ENCODE measurements at regions not wholly inside any gene's neighbourhood (a gene's known extent, or its start where the extent isn't known, plus 50 kb on each side); places are given as distances from the start of the nearest gene placed in this dataset.

DNA sequence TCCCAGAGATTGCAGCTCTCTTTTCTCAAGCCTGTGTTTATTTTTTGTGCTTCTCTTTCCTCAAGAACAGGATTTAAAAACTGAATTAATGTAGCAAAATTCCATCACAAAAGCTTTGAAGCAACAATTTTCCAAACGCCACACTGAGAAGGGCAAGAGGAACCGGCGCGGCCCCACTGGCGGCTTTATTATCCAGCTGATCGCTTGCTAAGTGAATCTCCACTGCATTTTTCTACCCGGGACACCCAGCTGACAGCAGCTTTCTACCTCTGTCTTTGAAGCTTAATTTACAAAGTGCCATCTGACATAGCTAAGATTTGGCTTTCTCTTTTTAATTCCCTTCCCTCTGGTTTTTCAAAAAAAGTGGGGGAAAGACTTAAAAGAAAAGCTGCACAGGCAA, 369.3 kb upstream of the C1orf174 start:
- DNase-seq (ENCODE audit: low read depth): no peak
- TF ChIP-seq CTCF (conservative IDR thresholded peaks at IDR 0.05; ENCODE audit: low read depth, low read length): no peak

DNA sequence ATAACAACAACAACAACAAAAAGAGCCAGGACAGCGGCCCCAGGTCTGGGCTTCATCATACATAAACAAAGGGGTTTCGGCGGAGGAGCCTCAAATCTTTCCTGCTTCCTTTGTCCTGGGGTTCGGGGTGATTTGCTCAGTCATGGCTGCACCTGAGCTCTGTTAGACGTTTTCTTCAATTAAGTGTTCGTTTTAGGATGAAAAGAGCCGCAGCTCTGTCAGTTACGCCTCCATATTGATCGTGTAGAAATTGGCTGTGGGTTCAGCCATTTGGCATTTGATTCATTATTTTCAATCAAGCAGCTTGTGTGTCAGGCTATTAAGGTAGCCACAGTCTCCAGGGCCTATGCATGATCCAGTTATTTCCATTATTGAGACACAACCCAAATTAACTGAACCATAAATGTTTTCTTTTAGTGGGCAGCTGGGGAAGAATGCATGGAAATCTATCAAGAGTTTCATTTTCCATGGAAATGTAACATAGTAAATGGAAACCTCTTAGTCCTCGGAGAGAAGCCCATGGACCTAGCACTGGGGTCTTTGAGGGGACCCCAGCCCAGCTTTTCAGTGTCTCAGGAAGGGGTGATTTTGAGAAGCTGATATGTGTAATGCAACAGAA, 370.0 kb upstream of the C1orf174 start:
- no peak for DNase-seq (ENCODE audit: low read depth)
- no peak overlapping the region for H3K4me3 ChIP-seq (ENCODE audit: low read depth, low read length)
- no peak for TF ChIP-seq CTCF (conservative IDR thresholded peaks at IDR 0.05; ENCODE audit: low read depth, low read length)

More for the DNA sequence above, 369.3 kb upstream of the C1orf174 start:
- no peak overlapping the region for H3K4me3 ChIP-seq (ENCODE audit: low read depth, low read length)

GRCh38 chr1:4270651-4271337, 370.7 kb upstream of the C1orf174 start:
- TF ChIP-seq CTCF (conservative IDR thresholded peaks at IDR 0.05; ENCODE audit: low read depth, low read length): no peak
- DNase-seq (ENCODE audit: low read depth): no peak
- no peak overlapping the region for H3K4me3 ChIP-seq (ENCODE audit: low read depth, low read length)

DNA sequence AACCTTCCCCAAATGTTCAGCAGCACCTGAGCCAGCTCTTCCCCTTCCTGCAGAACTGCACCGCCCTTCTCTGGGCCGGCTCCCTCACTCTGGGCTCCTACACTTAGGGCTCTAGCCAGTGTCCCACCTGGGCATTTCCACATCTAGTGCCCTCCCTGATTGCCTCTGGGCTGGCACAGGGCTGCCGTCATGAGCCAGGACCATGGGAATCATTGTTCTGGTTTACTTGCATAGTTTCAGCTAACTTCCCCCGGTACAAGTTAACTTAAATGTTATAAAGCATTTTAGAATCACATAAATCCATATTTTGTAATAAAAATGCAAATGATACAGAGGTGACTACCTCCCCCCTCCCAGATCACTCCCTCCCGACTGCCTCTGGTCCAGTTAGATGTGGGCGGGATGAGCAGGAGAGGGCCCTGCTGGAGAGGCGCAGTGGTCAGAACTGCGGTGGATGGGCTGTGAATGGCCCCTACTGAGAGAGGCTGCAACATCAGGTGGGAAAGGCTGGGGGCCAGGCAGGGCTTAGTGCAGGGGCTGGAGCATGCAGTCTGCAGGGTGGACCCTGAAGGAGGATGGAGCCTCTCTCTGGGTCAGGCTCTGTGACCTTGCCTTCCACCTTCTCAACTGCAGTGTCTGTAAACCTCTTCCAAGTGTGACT, 371.4 kb upstream of the C1orf174 start:
- TF ChIP-seq CTCF (conservative IDR thresholded peaks at IDR 0.05; ENCODE audit: low read depth, low read length): no peak
- no peak overlapping the region for H3K4me3 ChIP-seq (ENCODE audit: low read depth, low read length)
- DNase-seq (ENCODE audit: low read depth): no peak

GRCh38 chr1:4272568-4272967, 372.5 kb upstream of the C1orf174 start:
- TF ChIP-seq CTCF (conservative IDR thresholded peaks at IDR 0.05; ENCODE audit: low read depth, low read length): no peak
- no peak overlapping the region for H3K4me3 ChIP-seq (ENCODE audit: low read depth, low read length)
- no peak for DNase-seq (ENCODE audit: low read depth)

DNA sequence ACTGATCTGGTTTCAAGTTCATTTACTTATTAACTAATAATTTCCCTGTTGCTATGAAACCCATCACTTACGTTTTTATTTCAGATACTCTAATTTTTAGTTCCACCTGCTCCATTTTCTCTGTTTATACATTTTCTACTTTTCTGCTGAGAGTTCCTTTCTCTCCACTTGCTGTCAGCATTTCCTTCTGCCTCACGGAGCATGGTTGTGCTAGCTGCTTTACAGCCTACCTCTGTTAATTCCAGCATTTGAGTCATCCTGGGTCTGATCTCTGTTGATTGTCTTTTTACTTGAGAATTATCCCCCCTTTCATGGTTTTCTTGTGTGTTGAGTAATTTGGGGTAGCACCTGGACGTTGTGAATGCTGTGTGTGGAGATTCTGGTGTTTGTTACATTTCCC, 373.2 kb upstream of the C1orf174 start:
- DNase-seq (ENCODE audit: low read depth): no peak
- H3K4me3 ChIP-seq (ENCODE audit: low read depth, low read length): no peak overlapping the region
- TF ChIP-seq CTCF (conservative IDR thresholded peaks at IDR 0.05; ENCODE audit: low read depth, low read length): no peak

All from choroid plexus epithelial cell (primary cell).